ENCODE measurements at regions not wholly inside any gene's neighbourhood (a gene's known extent, or its start where the extent isn't known, plus 50 kb on each side); places are given as distances from the start of the nearest gene placed in this dataset.

- no peaks in the 10 kb centered on the region for H3K4me1 ChIP-seq
- no peaks in the 10 kb centered on the region for H3K9me3 ChIP-seq
- no peak for DNase-seq
- H3K36me3 ChIP-seq (ENCODE audit: insufficient read depth in 1 of 2, low read depth in 1 of 2) = no peaks in the 10 kb centered on the region
- ATAC-seq = no peak
- 37 to 43% (median 39%) methylated on average over 6 of the region's 6 CpGs for WGBS, 3 donors
- intact Hi-C loops (cut with DNase I) = no loop called here
- H3K4me3 ChIP-seq = no peak overlapping the region
- no peaks in the 10 kb centered on the region for H3K27me3 ChIP-seq (ENCODE audit: insufficient read depth in 3 of 3, low read length in 2 of 3)
- H3K27ac ChIP-seq = no peak overlapping the region
- no peak for TF ChIP-seq CTCF (IDR thresholded peaks at IDR 0.05)
Measured at GRCh38 chr7:15855525-15856109, 169.1 kb upstream of the MEOX2 start.

- Histone ChIP-seq H3K27ac (no peak overlapping the region), H3K27me3 (ENCODE audit: insufficient read depth in 3 of 3, low read length in 2 of 3) (no peaks in the 10 kb centered on the region), H3K9me3 (no peaks in the 10 kb centered on the region), H3K4me1 (no peaks in the 10 kb centered on the region), H3K36me3 (ENCODE audit: insufficient read depth in 1 of 2, low read depth in 1 of 2) (no peaks in the 10 kb centered on the region), H3K4me3 (no peak overlapping the region)
- no peak for TF ChIP-seq CTCF (IDR thresholded peaks at IDR 0.05)
- intact Hi-C loops (cut with DNase I) = no loop called here
- ATAC-seq = no peak
- no peak for DNase-seq
- WGBS, 3 donors = 68 to 73% (median 71%) methylated on average over 4 of the region's 4 CpGs
Measured at GRCh38 chr7:15854841-15855524, 168.5 kb upstream of the MEOX2 start.

GRCh38 chr7:15853832-15854470 is 167.5 kb upstream of the MEOX2 start:
- DNase-seq = no peak
- H3K27ac ChIP-seq = no peak overlapping the region
- 22 to 30% (median 27%) methylated on average over 2 of the region's 2 CpGs for WGBS, 3 donors

GRCh38 chr7:15851201-15851600 is 164.7 kb upstream of the MEOX2 start:
- Histone ChIP-seq H3K4me3 (no peak overlapping the region), H3K4me1 (no peaks in the 10 kb centered on the region), H3K27me3 (ENCODE audit: insufficient read depth in 3 of 3, low read length in 2 of 3) (no peaks in the 10 kb centered on the region), H3K36me3 (ENCODE audit: insufficient read depth in 1 of 2, low read depth in 1 of 2) (no peaks in the 10 kb centered on the region), H3K27ac (no peak overlapping the region), H3K9me3 (no peaks in the 10 kb centered on the region)
- TF ChIP-seq CTCF (IDR thresholded peaks at IDR 0.05) = no peak
- ATAC-seq = no peak
- no peak for DNase-seq
- 58 to 82% (median 66%) methylated on average over 6 of the region's 6 CpGs for WGBS, 3 donors
- intact Hi-C loops (cut with DNase I) = no loop called here

More at GRCh38 chr7:15853832-15854470, 167.5 kb upstream of the MEOX2 start:
- no peak overlapping the region for H3K4me3 ChIP-seq
- intact Hi-C loops (cut with DNase I) = no loop called here
- H3K9me3 ChIP-seq = no peaks in the 10 kb centered on the region
- no peak for ATAC-seq
- no peaks in the 10 kb centered on the region for H3K4me1 ChIP-seq
- H3K36me3 ChIP-seq (ENCODE audit: insufficient read depth in 1 of 2, low read depth in 1 of 2) = no peaks in the 10 kb centered on the region
- no peak for TF ChIP-seq CTCF (IDR thresholded peaks at IDR 0.05)
- H3K27me3 ChIP-seq (ENCODE audit: insufficient read depth in 3 of 3, low read length in 2 of 3) = no peaks in the 10 kb centered on the region
